ENCODE measurements at regions not wholly inside any gene's neighbourhood (a gene's known extent, or its start where the extent isn't known, plus 50 kb on each side); places are given as distances from the start of the nearest gene placed in this dataset.
"Not testable (repeated sequence)": the region's sequence is repeated elsewhere in the genome, so short reads cannot be mapped to it uniquely, and the experiment has no call there.

GRCh38 chr3:124152891-124153290 is 161.0 kb upstream of the ROPN1 start:
- TF ChIP-seq EZH2phosphoT487 (conservative IDR thresholded peaks at IDR 0.05; ENCODE audit: low read length): not testable (repeated sequence)
- TF ChIP-seq, protein P1, sequence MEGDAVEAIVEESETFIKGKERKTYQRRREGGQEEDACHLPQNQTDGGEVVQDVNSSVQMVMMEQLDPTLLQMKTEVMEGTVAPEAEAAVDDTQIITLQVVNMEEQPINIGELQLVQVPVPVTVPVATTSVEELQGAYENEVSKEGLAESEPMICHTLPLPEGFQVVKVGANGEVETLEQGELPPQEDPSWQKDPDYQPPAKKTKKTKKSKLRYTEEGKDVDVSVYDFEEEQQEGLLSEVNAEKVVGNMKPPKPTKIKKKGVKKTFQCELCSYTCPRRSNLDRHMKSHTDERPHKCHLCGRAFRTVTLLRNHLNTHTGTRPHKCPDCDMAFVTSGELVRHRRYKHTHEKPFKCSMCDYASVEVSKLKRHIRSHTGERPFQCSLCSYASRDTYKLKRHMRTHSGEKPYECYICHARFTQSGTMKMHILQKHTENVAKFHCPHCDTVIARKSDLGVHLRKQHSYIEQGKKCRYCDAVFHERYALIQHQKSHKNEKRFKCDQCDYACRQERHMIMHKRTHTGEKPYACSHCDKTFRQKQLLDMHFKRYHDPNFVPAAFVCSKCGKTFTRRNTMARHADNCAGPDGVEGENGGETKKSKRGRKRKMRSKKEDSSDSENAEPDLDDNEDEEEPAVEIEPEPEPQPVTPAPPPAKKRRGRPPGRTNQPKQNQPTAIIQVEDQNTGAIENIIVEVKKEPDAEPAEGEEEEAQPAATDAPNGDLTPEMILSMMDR (IDR thresholded peaks at IDR 0.05; ENCODE audit: insufficient read depth, low read length, poor library complexity, severe bottlenecking): not testable (repeated sequence)

Data from SU-DHL-6 (cell line).